NCI-H510A (cell line): ENCODE measurements at regions not wholly inside any gene's neighbourhood (a gene's known extent, or its start where the extent isn't known, plus 50 kb on each side); places are given as distances from the start of the nearest gene placed in this dataset.

ENCODE experiments used
- DNase-seq: peaks from one replicate; lab custom pipeline; 2025; lab: John Stamatoyannopoulos, UW

GRCh38 chr4:41359836-41360213 lies 103.1 kb downstream of the UCHL1 start:
- no peak for DNase-seq

- DNase-seq = peak; percentile 41
Measured at GRCh38 chr4:41360214-41360920, 103.6 kb downstream of the UCHL1 start.

- no peak for DNase-seq
Measured at GRCh38 chr4:41360921-41361793, 104.4 kb downstream of the UCHL1 start.

- no peak for DNase-seq
Measured at GRCh38 chr4:41361794-41362526, 105.2 kb downstream of the UCHL1 start.

GRCh38 chr4:41362621-41363383 lies 106.1 kb downstream of the UCHL1 start:
- DNase-seq = no peak

GRCh38 chr4:41363384-41363981 lies 106.8 kb downstream of the UCHL1 start:
- DNase-seq = no peak

GRCh38 chr4:41364876-41365275 lies 108.1 kb downstream of the UCHL1 start:
- DNase-seq = no peak

GRCh38 chr4:41365681-41366080 lies 109.0 kb downstream of the UCHL1 start:
- no peak for DNase-seq

GRCh38 chr4:41366911-41367517 lies 110.3 kb downstream of the UCHL1 start:
- no peak for DNase-seq

- DNase-seq = no peak
Measured at GRCh38 chr4:41369680-41370079, 113.0 kb downstream of the UCHL1 start.

GRCh38 chr4:41373221-41373620 lies 116.5 kb downstream of the UCHL1 start:
- DNase-seq = no peak

- peak; percentile 47 for DNase-seq
Measured at GRCh38 chr4:41374490-41374889, 117.8 kb downstream of the UCHL1 start.

GRCh38 chr4:41375561-41375960 lies 118.8 kb downstream of the UCHL1 start:
- no peak for DNase-seq

GRCh38 chr4:41377196-41377595 lies 120.5 kb downstream of the UCHL1 start:
- no peak for DNase-seq

GRCh38 chr4:41379230-41379629 lies 122.5 kb downstream of the UCHL1 start:
- DNase-seq = no peak

GRCh38 chr4:41380511-41381157 lies 123.9 kb downstream of the UCHL1 start:
- DNase-seq = no peak

GRCh38 chr4:41381384-41381783 lies 124.7 kb downstream of the UCHL1 start:
- no peak for DNase-seq

GRCh38 chr4:41384992-41385391 lies 128.3 kb downstream of the UCHL1 start:
- no peak for DNase-seq

- DNase-seq = no peak
Measured at GRCh38 chr4:41385481-41385880, 128.8 kb downstream of the UCHL1 start.

GRCh38 chr4:41388080-41388479 lies 131.4 kb downstream of the UCHL1 start:
- DNase-seq = no peak

GRCh38 chr4:41389356-41389755 lies 132.6 kb downstream of the UCHL1 start:
- no peak for DNase-seq
